Endodermal cell (in vitro differentiated cells): ENCODE measurements at regions not wholly inside any gene's neighbourhood (a gene's known extent, or its start where the extent isn't known, plus 50 kb on each side); places are given as distances from the start of the nearest gene placed in this dataset.

ENCODE experiments used
- DNase-seq: peaks from one replicate; pipeline ENCODE4 v3.0.0-alpha.2; 2017
- H3K27ac ChIP-seq: 2 replicates; pipeline ENCODE4 v1.5.1; 2013; ENCODE audit warnings: mild to moderate bottlenecking, low read depth, low read length, moderate library complexity
- H3K27me3 ChIP-seq: 2 replicates; pipeline ENCODE4 v1.6.1; 2013; ENCODE audit warnings: mild to moderate bottlenecking, low read length, moderate library complexity; ENCODE audit not compliant: insufficient read depth, control insufficient read depth, poor library complexity, severe bottlenecking
- H3K36me3 ChIP-seq: 2 replicates; pipeline ENCODE4 v1.7.0; 2013; ENCODE audit warnings: mild to moderate bottlenecking, low read length, moderate library complexity; ENCODE audit not compliant: control insufficient read depth, insufficient read depth
- H3K4me1 ChIP-seq: one replicate; pipeline ENCODE4 v1.7.0; 2013; ENCODE audit warnings: low read length; ENCODE audit not compliant: control insufficient read depth, insufficient read depth
- H3K4me3 ChIP-seq: 2 replicates; pipeline ENCODE4 v1.5.1; 2013; ENCODE audit warnings: mild to moderate bottlenecking, low read length, moderate library complexity
- H3K9ac ChIP-seq: 2 replicates; pipeline ENCODE4 v1.6.1; 2013; ENCODE audit warnings: mild to moderate bottlenecking, low read length, moderate library complexity; ENCODE audit not compliant: poor library complexity, severe bottlenecking; ENCODE audit errors: extremely low read depth
- H3K9me3 ChIP-seq: 2 replicates; pipeline ENCODE4 v1.6.1; 2013; ENCODE audit warnings: mild to moderate bottlenecking, low read length, moderate library complexity; ENCODE audit not compliant: control insufficient read depth
- H3K27ac Mint-ChIP-seq: 2 replicates; pipeline ENCODE4 v1.8.0; 2020; ENCODE audit warnings: mixed read lengths
- H3K27me3 Mint-ChIP-seq: 2 replicates; pipeline ENCODE4 v1.8.0; 2021; ENCODE audit warnings: mild to moderate bottlenecking, mixed read lengths; ENCODE audit not compliant: insufficient read depth
- H3K36me3 Mint-ChIP-seq: 2 replicates; pipeline ENCODE4 v1.8.0; 2020; ENCODE audit warnings: low read depth, mixed read lengths
- H3K4me1 Mint-ChIP-seq: 2 replicates; pipeline ENCODE4 v1.8.0; 2020; ENCODE audit warnings: mixed read lengths
- H3K4me3 Mint-ChIP-seq: 2 replicates; pipeline ENCODE4 v1.8.0; 2020; ENCODE audit warnings: mild to moderate bottlenecking, moderate library complexity, mixed read lengths
- H3K9me3 Mint-ChIP-seq: 2 replicates; pipeline ENCODE4 v1.8.0; 2020; ENCODE audit warnings: mild to moderate bottlenecking, mixed read lengths
- WGBS, 2 experiments: methylation state at CpG; one replicate each; pipeline versions ENCODE4 v1.1.5 to v1.1.7; 2013; ENCODE audit warnings: missing lambda C conversion rate in 2 of 2, mixed read lengths in 1 of 2; ENCODE audit not compliant: insufficient coverage in 1 of 2, insufficient read length in 1 of 2; 5-methylcytosine and 5-hydroxymethylcytosine counted together
- TF ChIP-seq, protein P1 (sequence below): fragments of 200-600 bp; sonication (generic); conservative IDR thresholded peaks from 2 replicates; pipeline ENCODE4 v1.5.0; 2021; ENCODE audit warnings: antibody characterized with exemption, mild to moderate bottlenecking

DNA sequence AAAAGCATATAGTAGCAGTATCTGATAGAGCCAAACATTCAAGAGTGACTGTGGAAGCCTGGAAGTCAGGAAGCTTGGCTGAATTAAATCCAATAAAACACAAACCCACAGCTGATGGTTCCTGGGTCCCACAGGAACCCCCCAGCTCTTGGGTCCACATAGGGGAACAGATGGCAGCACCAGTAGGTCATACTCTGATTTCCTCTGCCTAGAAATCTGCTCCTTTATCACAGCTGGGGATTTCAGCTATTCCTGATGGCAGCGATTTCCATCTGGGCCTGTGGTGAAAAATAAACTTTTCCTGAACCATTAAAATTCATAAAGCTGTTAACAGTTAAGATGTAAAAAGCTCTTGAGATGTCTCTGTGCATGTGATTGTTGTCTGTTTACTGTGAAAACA is 202.0 kb upstream of the FRMD6 start:
- TF ChIP-seq, protein P1, sequence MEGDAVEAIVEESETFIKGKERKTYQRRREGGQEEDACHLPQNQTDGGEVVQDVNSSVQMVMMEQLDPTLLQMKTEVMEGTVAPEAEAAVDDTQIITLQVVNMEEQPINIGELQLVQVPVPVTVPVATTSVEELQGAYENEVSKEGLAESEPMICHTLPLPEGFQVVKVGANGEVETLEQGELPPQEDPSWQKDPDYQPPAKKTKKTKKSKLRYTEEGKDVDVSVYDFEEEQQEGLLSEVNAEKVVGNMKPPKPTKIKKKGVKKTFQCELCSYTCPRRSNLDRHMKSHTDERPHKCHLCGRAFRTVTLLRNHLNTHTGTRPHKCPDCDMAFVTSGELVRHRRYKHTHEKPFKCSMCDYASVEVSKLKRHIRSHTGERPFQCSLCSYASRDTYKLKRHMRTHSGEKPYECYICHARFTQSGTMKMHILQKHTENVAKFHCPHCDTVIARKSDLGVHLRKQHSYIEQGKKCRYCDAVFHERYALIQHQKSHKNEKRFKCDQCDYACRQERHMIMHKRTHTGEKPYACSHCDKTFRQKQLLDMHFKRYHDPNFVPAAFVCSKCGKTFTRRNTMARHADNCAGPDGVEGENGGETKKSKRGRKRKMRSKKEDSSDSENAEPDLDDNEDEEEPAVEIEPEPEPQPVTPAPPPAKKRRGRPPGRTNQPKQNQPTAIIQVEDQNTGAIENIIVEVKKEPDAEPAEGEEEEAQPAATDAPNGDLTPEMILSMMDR, result no peak
- 100% methylated on average over 1 of the region's 1 CpG for WGBS, 2 experiments
- no peaks in the 10 kb centered on the region for H3K36me3 Mint-ChIP-seq

DNA sequence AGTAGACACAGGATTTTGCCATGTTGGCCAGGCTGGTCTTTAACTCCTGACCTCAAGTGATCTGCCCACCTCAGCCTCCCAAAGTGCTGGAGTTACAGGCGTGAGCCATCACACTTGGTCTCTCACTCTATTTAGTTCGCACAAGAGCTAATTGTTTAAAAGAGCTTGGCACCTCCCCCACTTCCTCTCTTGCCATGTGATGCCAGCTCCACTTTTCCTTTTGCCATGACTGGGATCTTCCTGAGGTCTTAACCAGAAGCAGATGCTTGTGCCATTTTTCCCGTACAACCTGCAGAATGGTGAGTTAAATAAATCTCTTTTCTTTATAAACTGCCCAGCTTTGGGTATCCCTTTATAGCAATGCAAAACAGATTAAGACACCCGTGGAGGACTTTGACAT is 200.1 kb upstream of the FRMD6 start:
- no peak for DNase-seq
- Mint-ChIP-seq H3K27ac (no peak overlapping the region), H3K9me3 (no peaks in the 10 kb centered on the region), H3K27me3 (peaks cover 2% of the 10 kb centered on the region), H3K4me3 (no peak overlapping the region), H3K4me1 (peaks cover 9% of the 10 kb centered on the region), H3K36me3 (no peaks in the 10 kb centered on the region)
- no peak overlapping the region for H3K27ac ChIP-seq
- TF ChIP-seq, protein P1, result no peak
- no peaks in the 10 kb centered on the region for H3K27me3 ChIP-seq
- H3K4me3 ChIP-seq, result no peak overlapping the region
- peaks cover 19% of the 10 kb centered on the region for H3K4me1 ChIP-seq
- no peaks in the 10 kb centered on the region for H3K9me3 ChIP-seq
- 68 to 86% methylated on average over 3 to 4 of the region's 4 CpGs for WGBS, 2 experiments
- no peaks in the 10 kb centered on the region for H3K36me3 ChIP-seq
- no peak overlapping the region for H3K9ac ChIP-seq

More for the DNA sequence above, 202.0 kb upstream of the FRMD6 start:
- Histone ChIP-seq H3K9ac (no peak overlapping the region), H3K36me3 (no peaks in the 10 kb centered on the region), H3K9me3 (no peaks in the 10 kb centered on the region), H3K27ac (no peak overlapping the region), H3K27me3 (no peaks in the 10 kb centered on the region), H3K4me1 (peaks cover 19% of the 10 kb centered on the region), H3K4me3 (no peak overlapping the region)
- H3K4me1 Mint-ChIP-seq, result peaks cover 9% of the 10 kb centered on the region
- H3K27ac Mint-ChIP-seq, result no peak overlapping the region
- H3K4me3 Mint-ChIP-seq, result no peak overlapping the region
- peaks cover 2% of the 10 kb centered on the region for H3K27me3 Mint-ChIP-seq
- no peaks in the 10 kb centered on the region for H3K9me3 Mint-ChIP-seq
- no peak for DNase-seq

DNA sequence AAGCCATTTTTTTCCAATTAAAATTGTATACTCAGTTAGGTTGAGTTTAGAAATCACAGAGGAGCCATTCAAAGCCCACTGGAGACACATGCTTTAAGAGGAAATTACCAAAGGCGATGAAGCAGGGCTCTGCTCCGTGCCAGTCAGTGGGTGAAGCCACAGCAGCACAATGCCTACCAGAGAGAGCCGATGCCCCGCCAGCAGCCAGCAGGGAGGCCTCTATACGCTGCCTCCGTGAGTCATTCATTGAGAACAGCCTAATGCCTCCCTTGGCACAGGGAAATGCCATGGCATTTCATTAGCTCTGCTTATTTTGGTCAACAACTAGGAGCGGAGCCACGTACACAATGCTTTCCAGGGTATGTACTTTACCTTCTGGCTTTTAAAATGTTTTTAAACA is 197.8 kb upstream of the FRMD6 start:
- Histone ChIP-seq H3K4me1 (peaks cover 27% of the 10 kb centered on the region), H3K9me3 (no peaks in the 10 kb centered on the region), H3K36me3 (no peaks in the 10 kb centered on the region), H3K4me3 (no peak overlapping the region), H3K27ac (no peak overlapping the region), H3K27me3 (no peaks in the 10 kb centered on the region), H3K9ac (no peak overlapping the region)
- WGBS, 2 experiments, result 94 to 100% methylated on average over 4 to 8 of the region's 8 CpGs
- H3K4me3 Mint-ChIP-seq, result no peak overlapping the region
- no peak overlapping the region for H3K27ac Mint-ChIP-seq
- TF ChIP-seq, protein P1, result no peak
- H3K27me3 Mint-ChIP-seq, result no peaks in the 10 kb centered on the region
- DNase-seq, result no peak
- peaks cover 25% of the 10 kb centered on the region for H3K4me1 Mint-ChIP-seq
- H3K36me3 Mint-ChIP-seq, result no peaks in the 10 kb centered on the region
- no peaks in the 10 kb centered on the region for H3K9me3 Mint-ChIP-seq
